HUES6 (cell line): ENCODE measurements at regions not wholly inside any gene's neighbourhood (a gene's known extent, or its start where the extent isn't known, plus 50 kb on each side); places are given as distances from the start of the nearest gene placed in this dataset.

Source experiments
- H3K27ac ChIP-seq: 2 replicates; pipeline ENCODE4 v1.7.0; 2013; ENCODE audit warnings: low read depth, mild to moderate bottlenecking, low read length, inconsistent platforms
- H3K27me3 ChIP-seq: 2 replicates; pipeline ENCODE4 v1.6.1; 2013; ENCODE audit warnings: low read length; ENCODE audit not compliant: control insufficient read depth, insufficient read depth
- H3K36me3 ChIP-seq: 2 replicates; pipeline ENCODE4 v1.6.1; 2013; ENCODE audit warnings: low read length; ENCODE audit not compliant: control insufficient read depth, insufficient read depth
- H3K4me1 ChIP-seq: 2 replicates; pipeline ENCODE4 v1.6.1; 2013; ENCODE audit warnings: low read length; ENCODE audit not compliant: control insufficient read depth, insufficient read depth
- H3K4me3 ChIP-seq: 2 replicates; pipeline ENCODE4 v1.5.1; 2013; ENCODE audit warnings: low read depth, low read length
- H3K9ac ChIP-seq: one replicate; pipeline ENCODE4 v1.6.1; 2013; ENCODE audit warnings: mild to moderate bottlenecking, low read length
- H3K9me3 ChIP-seq: 2 replicates; pipeline ENCODE4 v1.6.1; 2013; ENCODE audit warnings: low read depth, low read length; ENCODE audit not compliant: control insufficient read depth, insufficient read depth

DNA sequence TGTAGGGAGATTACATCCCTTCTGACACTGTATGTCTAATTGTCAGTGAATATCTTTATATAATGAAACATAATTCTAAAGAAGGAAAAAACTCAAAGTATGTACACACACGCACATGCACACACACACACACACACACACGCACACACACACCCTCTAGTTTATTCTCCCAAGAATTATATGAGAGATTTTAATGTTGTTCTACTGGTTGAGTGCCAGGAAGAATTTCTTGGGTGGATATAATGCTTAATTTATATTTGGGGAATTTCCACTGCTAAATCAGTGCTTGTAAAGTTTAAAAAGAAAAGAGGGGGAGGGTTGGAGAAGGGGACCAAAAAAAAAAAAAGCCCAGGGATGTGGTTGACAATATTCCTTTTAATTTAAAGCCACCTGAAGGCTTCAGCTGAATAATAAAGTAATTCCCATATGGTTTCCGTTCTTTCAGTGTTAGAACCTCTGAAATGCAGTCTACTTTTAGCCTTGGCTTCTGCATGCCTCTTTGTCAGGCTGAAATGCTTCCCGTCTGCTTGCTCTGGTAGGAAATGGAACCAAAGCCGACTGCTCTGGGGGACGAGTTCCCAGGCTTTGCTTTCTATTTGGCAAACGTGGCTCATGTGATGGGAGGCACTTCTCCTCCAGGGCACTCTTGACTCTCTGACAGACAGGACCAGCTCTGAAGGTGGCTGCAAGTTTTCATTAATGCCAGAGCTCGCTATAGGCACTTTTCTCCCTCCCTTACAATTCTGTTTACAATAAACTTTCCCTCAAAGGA, 225.4 kb downstream of the PRL start:
- H3K4me1 ChIP-seq, result peaks cover 14% of the 10 kb centered on the region
- peaks cover 3% of the 10 kb centered on the region; the same call in 1 of the 2 replicates for H3K36me3 ChIP-seq

DNA sequence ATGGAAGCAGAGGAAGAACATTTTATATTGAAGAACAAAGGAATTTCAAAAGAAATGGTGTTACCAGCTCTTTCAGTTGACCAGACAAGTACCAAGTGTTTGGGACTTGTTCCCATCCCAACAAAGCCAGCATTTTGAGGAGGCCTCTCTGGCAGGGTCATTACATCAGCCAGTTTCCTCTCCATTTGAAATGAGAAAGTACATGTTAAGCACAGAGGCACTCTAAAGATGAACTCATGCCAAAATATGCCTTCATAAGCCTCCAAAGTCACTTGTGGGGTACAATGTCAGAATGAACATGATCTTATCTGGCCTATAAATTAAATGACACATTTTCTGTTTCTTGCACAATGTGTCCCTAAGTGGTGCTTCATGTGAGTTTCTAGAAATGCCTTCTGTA, 223.9 kb downstream of the PRL start:
- Histone ChIP-seq H3K27ac (no peak overlapping the region), H3K4me3 (no peak overlapping the region), H3K9me3 (no peaks in the 10 kb centered on the region), H3K27me3 (no peaks in the 10 kb centered on the region), H3K36me3 (peaks cover 3% of the 10 kb centered on the region; the same call in 1 of the 2 replicates), H3K4me1 (peaks cover 14% of the 10 kb centered on the region), H3K9ac (no peak overlapping the region)

More for the DNA sequence above, 225.4 kb downstream of the PRL start:
- Histone ChIP-seq H3K27me3 (no peaks in the 10 kb centered on the region), H3K4me3 (no peak overlapping the region), H3K27ac (no peak overlapping the region), H3K9ac (no peak overlapping the region), H3K9me3 (no peaks in the 10 kb centered on the region)

DNA sequence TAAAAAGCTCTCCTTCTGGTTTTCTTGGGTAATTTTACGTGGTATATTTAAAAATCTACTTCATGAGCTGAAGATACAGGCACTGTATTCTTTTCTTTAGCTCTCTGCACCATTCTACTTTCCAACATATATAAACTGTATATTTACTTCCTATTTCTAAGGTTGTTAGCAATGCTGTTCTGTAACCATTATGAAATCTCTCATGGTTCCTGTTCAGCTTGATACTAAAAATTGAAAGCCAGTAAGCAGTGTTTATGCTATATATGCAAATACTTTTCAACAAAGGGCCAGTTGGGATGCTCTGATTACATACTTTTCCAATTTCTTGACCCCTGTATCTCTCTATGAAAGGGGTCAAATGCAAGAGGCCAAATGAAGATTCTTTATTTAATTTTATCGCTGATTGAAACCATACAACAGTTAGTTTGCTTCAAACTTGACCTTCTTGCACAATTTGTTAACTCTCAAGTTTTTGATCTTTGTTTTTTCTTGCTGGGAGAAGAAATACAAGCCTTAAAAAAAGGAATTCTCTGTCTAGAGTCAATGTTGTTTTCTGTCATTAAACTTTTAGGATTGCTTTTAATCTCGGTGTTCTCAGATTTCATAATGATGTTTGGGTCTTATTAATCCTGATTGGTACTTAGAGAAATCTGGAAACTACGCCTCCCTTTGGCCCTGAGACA, 223.2 kb downstream of the PRL start:
- H3K27me3 ChIP-seq, result no peaks in the 10 kb centered on the region
- H3K4me3 ChIP-seq, result no peak overlapping the region
- no peaks in the 10 kb centered on the region for H3K36me3 ChIP-seq
- peaks cover 21% of the 10 kb centered on the region for H3K4me1 ChIP-seq
- no peak overlapping the region for H3K27ac ChIP-seq
- H3K9me3 ChIP-seq, result no peaks in the 10 kb centered on the region
- no peak overlapping the region for H3K9ac ChIP-seq

DNA sequence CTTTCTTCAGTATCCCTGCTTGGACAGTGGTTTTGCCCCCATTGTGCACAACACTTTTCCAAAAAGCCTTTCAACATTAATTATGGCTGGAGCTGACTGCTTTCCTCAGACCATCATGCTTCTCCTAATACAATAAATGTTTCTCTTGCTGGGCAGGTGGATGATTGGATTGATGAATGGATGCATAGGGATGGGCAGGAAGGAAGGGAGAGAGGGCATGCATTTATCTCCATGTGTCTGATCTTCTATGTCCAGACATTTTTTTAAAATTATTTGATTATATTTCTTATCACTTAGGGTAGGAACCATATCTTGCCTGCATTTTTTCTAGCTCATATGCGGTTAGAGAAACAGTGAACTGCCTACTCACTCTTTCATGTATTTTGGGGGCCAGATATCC, 218.5 kb downstream of the PRL start:
- H3K4me3 ChIP-seq, result no peak overlapping the region
- no peak overlapping the region for H3K27ac ChIP-seq
- H3K9me3 ChIP-seq, result no peaks in the 10 kb centered on the region
- H3K36me3 ChIP-seq, result no peaks in the 10 kb centered on the region
- no peak overlapping the region for H3K9ac ChIP-seq
- peaks cover 10% of the 10 kb centered on the region for H3K4me1 ChIP-seq
- H3K27me3 ChIP-seq, result no peaks in the 10 kb centered on the region

DNA sequence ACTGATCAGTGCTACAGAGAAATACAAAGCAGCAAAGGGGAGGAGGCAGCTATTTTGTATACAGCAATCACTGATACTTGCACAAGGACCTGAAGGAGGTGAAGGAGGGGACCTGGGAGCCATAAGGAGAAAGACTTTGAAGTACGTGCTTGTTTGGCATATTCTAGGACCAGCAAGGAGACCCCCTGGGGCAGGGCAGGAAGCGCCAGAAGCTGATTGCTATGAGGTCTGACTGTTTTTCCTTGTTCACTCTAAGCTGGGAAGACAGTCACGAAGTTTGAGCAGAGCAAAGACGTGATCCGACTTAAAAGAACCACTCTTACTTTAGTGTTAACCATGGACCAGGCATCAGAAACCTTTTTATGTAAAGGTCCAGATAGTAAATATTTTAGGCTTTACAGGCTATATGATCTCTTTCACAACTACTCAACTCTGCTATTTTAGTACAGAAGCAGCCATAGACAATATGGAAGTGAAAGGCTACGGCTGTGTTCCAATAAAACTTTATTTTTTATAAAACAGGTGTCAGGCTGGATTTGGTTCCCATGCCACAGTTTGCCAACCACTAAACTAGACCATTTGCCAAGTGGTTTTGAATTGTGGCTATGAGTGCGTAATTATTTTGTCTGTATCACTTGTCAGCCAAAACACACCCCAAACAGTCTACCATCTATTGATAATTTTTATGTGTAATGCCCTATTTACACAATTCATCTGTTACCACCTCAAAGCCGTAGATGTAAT, 217.9 kb downstream of the PRL start:
- H3K9ac ChIP-seq, result no peak overlapping the region
- H3K4me3 ChIP-seq, result no peak overlapping the region
- no peaks in the 10 kb centered on the region for H3K36me3 ChIP-seq
- H3K27me3 ChIP-seq, result no peaks in the 10 kb centered on the region
- peaks cover 10% of the 10 kb centered on the region for H3K4me1 ChIP-seq
- H3K9me3 ChIP-seq, result no peaks in the 10 kb centered on the region
- no peak overlapping the region for H3K27ac ChIP-seq

DNA sequence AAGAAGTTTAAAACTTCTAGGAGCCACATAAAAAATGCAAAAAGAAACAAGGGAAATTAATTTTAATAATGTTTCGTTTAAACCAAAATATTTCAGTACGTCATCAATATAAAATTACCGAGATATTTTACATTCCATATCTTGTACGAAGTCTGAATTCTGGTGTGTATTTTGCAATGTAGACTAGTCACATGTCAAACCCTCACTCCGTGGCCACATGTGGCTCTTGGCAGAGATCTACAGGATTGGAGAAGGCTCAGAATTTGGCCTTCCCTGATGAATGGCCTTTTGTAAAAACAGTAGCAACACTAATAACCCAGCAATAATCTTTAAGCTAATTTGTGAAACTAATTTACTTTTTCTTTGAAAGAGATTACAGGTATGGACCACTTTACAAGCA, 217.1 kb downstream of the PRL start:
- Histone ChIP-seq H3K9me3 (no peaks in the 10 kb centered on the region), H3K4me1 (peaks cover 10% of the 10 kb centered on the region), H3K27ac (no peak overlapping the region; the same call in 1 of the 2 replicates), H3K27me3 (no peaks in the 10 kb centered on the region), H3K9ac (no peak overlapping the region), H3K36me3 (no peaks in the 10 kb centered on the region), H3K4me3 (no peak overlapping the region)

DNA sequence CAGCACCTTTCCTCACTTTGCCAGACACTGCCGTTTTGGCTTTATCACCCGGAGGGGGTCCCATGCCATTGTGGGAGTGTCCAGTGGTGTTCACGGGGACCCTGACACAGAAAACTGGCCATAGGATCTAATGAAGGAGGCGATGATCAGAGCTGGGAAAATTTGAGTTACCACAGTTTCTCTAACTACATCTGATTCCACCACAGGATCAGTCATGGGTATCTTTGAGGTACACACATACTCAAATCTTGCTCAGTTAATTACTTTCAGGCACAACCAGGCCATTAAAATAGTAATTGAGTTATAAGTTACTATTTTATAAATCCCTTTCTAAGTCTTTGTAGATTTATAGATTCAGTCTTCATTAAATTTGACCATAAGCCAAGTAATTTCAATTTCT, 215.1 kb downstream of the PRL start:
- no peak overlapping the region for H3K9ac ChIP-seq
- H3K4me3 ChIP-seq, result no peak overlapping the region
- no peak overlapping the region for H3K27ac ChIP-seq
- peaks cover 5% of the 10 kb centered on the region; the same call in 1 of the 2 replicates for H3K9me3 ChIP-seq
- peaks cover 10% of the 10 kb centered on the region for H3K4me1 ChIP-seq
- no peaks in the 10 kb centered on the region for H3K27me3 ChIP-seq
- peaks cover 3% of the 10 kb centered on the region; the same call in 1 of the 2 replicates for H3K36me3 ChIP-seq

DNA sequence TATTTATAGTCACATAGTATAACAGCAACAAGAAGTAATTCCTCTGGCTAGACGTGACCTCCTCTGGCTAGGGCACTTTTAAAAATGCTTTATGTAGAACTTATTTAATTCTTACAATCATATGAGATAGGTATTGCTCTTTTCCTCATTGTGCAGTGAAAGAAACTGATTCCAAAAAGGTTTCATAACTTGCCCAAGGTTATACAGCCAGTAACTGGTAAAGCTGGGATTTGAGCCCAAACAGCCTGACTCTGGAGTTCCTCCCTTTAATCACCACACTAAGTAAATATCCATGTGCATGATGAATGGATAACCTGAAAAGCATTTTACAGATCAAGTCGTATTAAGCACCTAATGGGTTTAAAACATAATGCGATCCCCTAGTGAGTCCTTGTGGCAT, 214.6 kb downstream of the PRL start:
- H3K27me3 ChIP-seq, result no peaks in the 10 kb centered on the region
- H3K9ac ChIP-seq, result no peak overlapping the region
- H3K27ac ChIP-seq, result no peak overlapping the region
- H3K36me3 ChIP-seq, result peaks cover 3% of the 10 kb centered on the region; the same call in 1 of the 2 replicates
- H3K4me3 ChIP-seq, result no peak overlapping the region
- peaks cover 10% of the 10 kb centered on the region for H3K4me1 ChIP-seq
- H3K9me3 ChIP-seq, result peaks cover 5% of the 10 kb centered on the region; the same call in 1 of the 2 replicates

DNA sequence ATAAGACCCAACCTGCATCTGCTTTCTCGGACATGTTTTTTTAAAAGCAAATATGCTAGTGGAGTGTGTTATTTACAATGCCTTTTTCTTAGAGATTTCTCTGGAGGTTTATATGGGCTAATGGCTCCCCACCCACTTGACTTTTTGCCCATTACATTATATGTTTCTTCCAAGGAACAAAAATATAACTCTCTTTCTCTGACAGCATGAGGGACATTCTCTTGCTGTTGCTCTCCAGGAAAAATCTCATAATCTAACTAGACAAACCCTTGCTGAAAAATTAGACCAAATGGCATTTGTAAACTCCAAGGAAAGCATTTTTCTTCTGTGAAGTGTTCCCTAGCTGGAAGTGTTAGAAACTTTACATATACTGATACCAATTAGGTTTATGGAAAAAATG, 213.7 kb downstream of the PRL start:
- H3K4me1 ChIP-seq, result peaks cover 8% of the 10 kb centered on the region
- peaks cover 3% of the 10 kb centered on the region; the same call in 1 of the 2 replicates for H3K36me3 ChIP-seq
- H3K27me3 ChIP-seq, result no peaks in the 10 kb centered on the region
- no peak overlapping the region for H3K27ac ChIP-seq
- H3K9ac ChIP-seq, result no peak overlapping the region
- H3K4me3 ChIP-seq, result no peak overlapping the region
- peaks cover 5% of the 10 kb centered on the region; the same call in 1 of the 2 replicates for H3K9me3 ChIP-seq

DNA sequence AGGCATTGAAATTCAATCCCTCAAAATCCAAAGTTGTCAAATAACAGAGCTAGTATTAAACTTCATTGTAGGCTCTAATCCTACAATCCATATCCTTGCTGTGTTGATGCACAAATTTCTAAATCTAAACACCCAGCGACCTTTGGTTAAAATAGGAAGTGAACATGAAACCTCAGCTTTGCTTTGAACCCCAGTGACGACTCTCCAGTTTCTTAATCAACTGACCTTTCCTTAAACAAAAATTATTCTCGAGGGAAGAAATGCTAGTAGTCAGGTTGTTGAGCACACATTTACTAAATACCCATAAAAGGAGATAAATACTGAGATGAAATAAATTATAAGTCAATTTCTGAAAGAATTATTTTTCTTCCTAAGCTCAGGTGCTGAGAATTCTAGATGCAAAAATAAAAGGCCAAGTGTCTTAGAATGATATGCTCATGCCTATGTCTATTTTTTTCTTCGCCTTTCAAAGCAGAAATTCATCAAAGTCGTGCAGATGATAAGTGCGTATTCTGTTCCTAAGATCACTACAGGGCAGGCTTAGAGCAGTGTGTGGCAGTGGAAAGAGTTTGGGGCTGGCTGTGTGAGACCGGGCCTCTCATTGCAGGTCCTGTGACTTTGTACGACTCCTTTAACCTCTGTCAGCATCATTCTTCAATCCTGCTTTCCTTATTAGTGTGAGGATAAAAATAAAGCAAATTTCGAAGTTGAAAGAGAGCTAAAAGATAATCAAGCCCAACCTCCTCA, 208.7 kb downstream of the PRL start:
- no peaks in the 10 kb centered on the region for H3K4me1 ChIP-seq
- no peak overlapping the region for H3K9ac ChIP-seq
- H3K27me3 ChIP-seq, result no peaks in the 10 kb centered on the region
- H3K9me3 ChIP-seq, result peaks cover 5% of the 10 kb centered on the region; the same call in 1 of the 2 replicates
- peaks cover 3% of the 10 kb centered on the region; the same call in 1 of the 2 replicates for H3K36me3 ChIP-seq
- H3K4me3 ChIP-seq, result no peak overlapping the region
- H3K27ac ChIP-seq, result no peak overlapping the region
